Parathyroid adenoma (tissue), 2 donors: ENCODE measurements at regions not wholly inside any gene's neighbourhood (a gene's known extent, or its start where the extent isn't known, plus 50 kb on each side); places are given as distances from the start of the nearest gene placed in this dataset.

ENCODE experiments used
- H2AFZ ChIP-seq: fragments of 300-600 bp; sonication (generic); one replicate; pipeline ENCODE4 v1.7.0; 2017; ENCODE audit warnings: antibody characterized with exemption, mild to moderate bottlenecking
- H3K27ac ChIP-seq: fragments of 300-600 bp; sonication (generic); one replicate; pipeline ENCODE4 v1.7.0; 2017
- H3K27me3 ChIP-seq: fragments of 300-600 bp; sonication (generic); one replicate; pipeline ENCODE4 v1.7.0; 2017; ENCODE audit warnings: low read length; ENCODE audit not compliant: control insufficient read depth, insufficient read depth
- H3K36me3 ChIP-seq: fragments of 300-600 bp; sonication (generic); one replicate; pipeline ENCODE4 v1.7.0; 2017; ENCODE audit warnings: low read length; ENCODE audit not compliant: control insufficient read depth, insufficient read depth
- H3K4me1 ChIP-seq: fragments of 300-600 bp; sonication (generic); one replicate; pipeline ENCODE4 v1.7.0; 2017; ENCODE audit warnings: control low read depth
- H3K4me2 ChIP-seq: fragments of 300-600 bp; sonication (generic); one replicate; pipeline ENCODE4 v1.7.0; 2017; ENCODE audit warnings: low read length
- H3K4me3 ChIP-seq: fragments of 300-600 bp; sonication (generic); one replicate; pipeline ENCODE4 v1.7.0; 2017; ENCODE audit warnings: low read depth, low read length
- H3K79me2 ChIP-seq: fragments of 300-600 bp; sonication (generic); one replicate; pipeline ENCODE4 v1.7.0; 2017; ENCODE audit warnings: control low read depth
- H3K9ac ChIP-seq: fragments of 300-600 bp; sonication (generic); one replicate; pipeline ENCODE4 v1.7.0; 2017; ENCODE audit warnings: mild to moderate bottlenecking
- H3K9me3 ChIP-seq: fragments of 300-600 bp; sonication (generic); one replicate; pipeline ENCODE4 v1.7.0; 2017; ENCODE audit warnings: low read length; ENCODE audit not compliant: control insufficient read depth
- CTCF ChIP-seq: fragments of 300-600 bp; sonication (generic); IDR thresholded peaks from one replicate; pipeline ENCODE4 v1.7.0; 2017; ENCODE audit warnings: antibody characterized with exemption, mild to moderate bottlenecking
- donor health status: primary hyperparathyroidism.

DNA sequence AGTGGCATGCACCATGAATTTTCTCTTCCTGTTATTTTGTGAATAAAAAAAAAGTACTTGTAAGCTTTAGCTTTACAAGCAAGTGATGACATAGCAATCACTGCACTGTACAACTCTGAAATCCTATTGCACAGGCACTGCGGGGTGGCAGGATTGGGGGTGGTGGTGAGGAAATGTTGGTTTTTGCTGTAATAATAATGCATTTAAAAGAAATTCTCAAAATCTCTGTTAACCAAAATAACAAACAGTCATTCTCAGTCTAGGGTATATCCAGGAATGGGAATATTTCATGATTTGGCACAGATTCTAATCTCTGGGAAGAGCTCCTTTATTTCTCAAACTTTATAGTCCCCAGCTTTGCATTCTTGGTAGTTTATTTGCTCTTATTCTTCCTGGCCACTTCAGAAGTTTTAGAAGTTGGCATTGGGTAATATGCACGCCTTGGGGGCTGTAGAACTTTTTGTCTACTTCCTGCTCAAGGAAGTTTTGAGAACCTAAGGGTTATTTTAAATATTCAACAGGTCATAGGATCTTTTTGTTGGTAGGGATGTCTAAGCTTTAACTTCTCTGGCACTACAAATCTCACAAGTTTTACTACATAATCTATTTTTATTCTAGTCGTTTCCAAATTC is 353.0 kb upstream of the KLF12 start:
- H3K4me3 ChIP-seq = no peak overlapping the region
- no peaks in the 10 kb centered on the region for H3K27me3 ChIP-seq
- H3K4me1 ChIP-seq = no peaks in the 10 kb centered on the region
- no peak overlapping the region for H3K27ac ChIP-seq
- H3K9ac ChIP-seq = no peak overlapping the region
- H2AFZ ChIP-seq = no peak overlapping the region
- TF ChIP-seq CTCF = no peak
- H3K4me2 ChIP-seq = no peak overlapping the region
- no peaks in the 10 kb centered on the region for H3K9me3 ChIP-seq
- no peaks in the 10 kb centered on the region for H3K79me2 ChIP-seq
- no peaks in the 10 kb centered on the region for H3K36me3 ChIP-seq

GRCh38 chr13:74485757-74486156 is 351.6 kb upstream of the KLF12 start:
- Histone ChIP-seq H3K4me1 (no peaks in the 10 kb centered on the region), H3K27me3 (no peaks in the 10 kb centered on the region), H3K79me2 (no peaks in the 10 kb centered on the region), H3K4me2 (no peak overlapping the region), H2AFZ (no peak overlapping the region), H3K9me3 (no peaks in the 10 kb centered on the region), H3K4me3 (no peak overlapping the region), H3K9ac (no peak overlapping the region), H3K27ac (no peak overlapping the region), H3K36me3 (no peaks in the 10 kb centered on the region)
- no peak for TF ChIP-seq CTCF

DNA sequence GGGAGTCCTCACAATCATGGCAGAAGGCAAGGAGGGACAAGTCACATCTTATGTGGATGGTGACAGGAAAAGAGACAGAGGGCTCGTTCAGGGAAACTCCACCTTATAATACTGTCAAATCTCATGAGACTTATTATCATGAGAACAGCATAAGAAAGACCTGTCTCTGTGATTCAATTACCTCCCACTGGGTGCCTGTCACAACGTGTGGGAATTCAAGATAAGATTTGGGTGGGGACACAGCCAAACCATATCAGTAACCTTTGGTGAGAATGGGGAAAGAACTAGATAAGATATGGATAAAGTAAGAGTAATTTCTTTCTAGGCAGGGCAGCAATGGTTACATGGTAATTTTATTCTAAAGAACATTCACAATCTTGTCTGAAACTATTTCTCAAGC is 344.9 kb upstream of the KLF12 start:
- Histone ChIP-seq H3K9ac (no peak overlapping the region), H3K4me3 (no peak overlapping the region), H3K27ac (no peak overlapping the region), H3K36me3 (no peaks in the 10 kb centered on the region), H3K27me3 (no peaks in the 10 kb centered on the region), H3K9me3 (no peaks in the 10 kb centered on the region), H3K4me2 (no peak overlapping the region), H2AFZ (no peak overlapping the region), H3K79me2 (no peaks in the 10 kb centered on the region), H3K4me1 (no peaks in the 10 kb centered on the region)
- no peak for TF ChIP-seq CTCF

DNA sequence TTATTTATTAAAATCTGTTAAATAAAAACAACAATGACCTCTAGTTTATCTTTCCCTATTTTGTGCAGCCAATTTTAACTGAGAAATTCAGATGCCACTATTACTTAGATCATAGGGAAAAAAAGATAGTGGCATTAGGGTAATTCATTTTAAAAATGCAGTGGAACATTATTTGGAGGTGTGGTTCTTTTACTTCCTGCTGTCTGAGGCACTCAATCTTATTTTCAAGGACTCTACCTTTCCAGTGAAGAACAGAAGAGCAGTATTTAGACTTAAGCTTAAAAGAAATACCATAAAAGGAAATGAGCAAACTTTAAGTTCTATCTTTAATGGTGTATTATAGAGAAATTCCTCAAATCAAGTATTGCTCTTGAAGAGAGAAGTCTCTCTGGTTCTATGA is 342.6 kb upstream of the KLF12 start:
- Histone ChIP-seq H2AFZ (no peak overlapping the region), H3K27me3 (no peaks in the 10 kb centered on the region), H3K4me1 (no peaks in the 10 kb centered on the region), H3K4me2 (no peak overlapping the region), H3K36me3 (no peaks in the 10 kb centered on the region), H3K9me3 (no peaks in the 10 kb centered on the region), H3K9ac (no peak overlapping the region), H3K4me3 (no peak overlapping the region), H3K79me2 (no peaks in the 10 kb centered on the region), H3K27ac (no peak overlapping the region)
- TF ChIP-seq CTCF = no peak

GRCh38 chr13:74476365-74476764 is 342.2 kb upstream of the KLF12 start:
- no peak for TF ChIP-seq CTCF
- H3K9me3 ChIP-seq = no peaks in the 10 kb centered on the region
- no peak overlapping the region for H2AFZ ChIP-seq
- H3K36me3 ChIP-seq = no peaks in the 10 kb centered on the region
- H3K4me2 ChIP-seq = no peak overlapping the region
- H3K4me3 ChIP-seq = no peak overlapping the region
- no peak overlapping the region for H3K27ac ChIP-seq
- no peak overlapping the region for H3K9ac ChIP-seq
- no peaks in the 10 kb centered on the region for H3K4me1 ChIP-seq
- no peaks in the 10 kb centered on the region for H3K27me3 ChIP-seq
- no peaks in the 10 kb centered on the region for H3K79me2 ChIP-seq
